ENCODE measurements at regions not wholly inside any gene's neighbourhood (a gene's known extent, or its start where the extent isn't known, plus 50 kb on each side); places are given as distances from the start of the nearest gene placed in this dataset.

DNA sequence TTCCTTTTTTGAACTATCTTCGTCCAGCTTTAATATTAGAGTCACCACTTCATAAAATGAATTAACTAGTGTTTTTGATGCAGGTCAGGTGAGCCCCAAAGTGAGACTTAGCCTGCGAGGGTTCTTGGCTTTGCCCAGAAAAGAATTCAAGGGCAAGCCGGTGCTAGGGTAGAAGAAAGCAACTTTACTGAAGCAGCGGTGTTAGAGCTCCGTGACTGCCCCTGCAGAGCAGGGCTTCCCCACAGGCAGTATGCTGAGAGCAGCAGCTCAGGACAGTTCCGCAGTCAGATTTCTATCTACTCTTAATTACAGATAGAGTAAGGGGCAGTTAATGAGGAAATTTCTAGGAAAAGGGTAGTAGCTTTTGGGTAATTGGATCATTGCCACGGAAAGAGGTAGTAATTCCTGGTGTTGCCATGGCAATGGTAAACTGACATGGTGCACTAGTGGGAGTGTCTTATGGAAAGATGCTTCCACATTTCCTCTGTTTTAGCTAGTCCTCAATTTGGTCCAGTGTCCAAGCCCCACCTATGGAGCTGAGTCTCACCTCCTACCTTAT lies 432.2 kb upstream of the ZNF507 start:
- no peak overlapping the region for H3K4me3 ChIP-seq
- H3K27ac ChIP-seq (replicated peaks in 1 of 4) = no peak overlapping the region
- 63% methylated on average over 7 of the region's 7 CpGs for WGBS
- intact Hi-C loops (cut with DNase I) = no loop called here
- peak; percentile 72 for DNase-seq (ENCODE audit: extremely low spot score)
- H3K27me3 ChIP-seq = no peaks in the 10 kb centered on the region
- no peak for TF ChIP-seq EP300 (IDR thresholded peaks at IDR 0.05)
- no peak for TF ChIP-seq POLR2A (IDR thresholded peaks at IDR 0.05; ENCODE audit: low read depth)
- TF ChIP-seq, protein P1, sequence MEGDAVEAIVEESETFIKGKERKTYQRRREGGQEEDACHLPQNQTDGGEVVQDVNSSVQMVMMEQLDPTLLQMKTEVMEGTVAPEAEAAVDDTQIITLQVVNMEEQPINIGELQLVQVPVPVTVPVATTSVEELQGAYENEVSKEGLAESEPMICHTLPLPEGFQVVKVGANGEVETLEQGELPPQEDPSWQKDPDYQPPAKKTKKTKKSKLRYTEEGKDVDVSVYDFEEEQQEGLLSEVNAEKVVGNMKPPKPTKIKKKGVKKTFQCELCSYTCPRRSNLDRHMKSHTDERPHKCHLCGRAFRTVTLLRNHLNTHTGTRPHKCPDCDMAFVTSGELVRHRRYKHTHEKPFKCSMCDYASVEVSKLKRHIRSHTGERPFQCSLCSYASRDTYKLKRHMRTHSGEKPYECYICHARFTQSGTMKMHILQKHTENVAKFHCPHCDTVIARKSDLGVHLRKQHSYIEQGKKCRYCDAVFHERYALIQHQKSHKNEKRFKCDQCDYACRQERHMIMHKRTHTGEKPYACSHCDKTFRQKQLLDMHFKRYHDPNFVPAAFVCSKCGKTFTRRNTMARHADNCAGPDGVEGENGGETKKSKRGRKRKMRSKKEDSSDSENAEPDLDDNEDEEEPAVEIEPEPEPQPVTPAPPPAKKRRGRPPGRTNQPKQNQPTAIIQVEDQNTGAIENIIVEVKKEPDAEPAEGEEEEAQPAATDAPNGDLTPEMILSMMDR (IDR thresholded peaks at IDR 0.05) = no peak
- TF ChIP-seq POLR2AphosphoS5 (IDR thresholded peaks at IDR 0.05) = no peak
- H3K9me3 ChIP-seq = no peaks in the 10 kb centered on the region
- H3K36me3 ChIP-seq = no peaks in the 10 kb centered on the region
- H3K4me1 ChIP-seq = no peaks in the 10 kb centered on the region

DNA sequence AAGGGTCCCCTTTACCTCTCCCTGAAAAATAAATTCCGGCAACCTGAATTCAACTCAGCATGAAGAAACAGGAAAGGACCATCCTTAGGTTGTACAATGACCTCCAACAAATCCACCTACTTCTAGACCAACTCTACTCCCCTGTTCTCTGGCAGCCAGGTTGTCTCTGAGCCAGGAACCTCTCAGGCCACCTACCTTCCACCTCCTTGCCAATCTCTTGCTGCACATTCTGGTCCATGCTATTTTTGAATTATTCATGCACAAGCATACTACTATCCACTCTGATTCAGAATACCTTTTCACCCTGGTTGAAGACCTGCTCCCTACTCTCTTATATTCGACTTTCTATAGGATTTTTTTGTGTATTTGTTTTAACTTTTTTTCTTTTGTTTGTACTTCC lies 415.0 kb upstream of the ZNF507 start:
- Histone ChIP-seq H3K4me1 (no peaks in the 10 kb centered on the region), H3K36me3 (no peaks in the 10 kb centered on the region), H3K4me3 (no peak overlapping the region), H3K9me3 (peaks cover 0 to 6% (median 0%) of the 10 kb centered on the region in 4 donors), H3K27ac (replicated peaks in 1 of 4) (no peak overlapping the region), H3K27me3 (no peaks in the 10 kb centered on the region)
- 87% methylated on average over 2 of the region's 2 CpGs for WGBS
- TF ChIP-seq EP300 (IDR thresholded peaks at IDR 0.05) (no peak), POLR2A (IDR thresholded peaks at IDR 0.05; ENCODE audit: low read depth) (no peak), POLR2AphosphoS5 (IDR thresholded peaks at IDR 0.05) (no peak)
- TF ChIP-seq, protein P1 (IDR thresholded peaks at IDR 0.05) = no peak
- intact Hi-C loops (cut with DNase I) = no loop called here
- DNase-seq (ENCODE audit: extremely low spot score) = no peak

DNA sequence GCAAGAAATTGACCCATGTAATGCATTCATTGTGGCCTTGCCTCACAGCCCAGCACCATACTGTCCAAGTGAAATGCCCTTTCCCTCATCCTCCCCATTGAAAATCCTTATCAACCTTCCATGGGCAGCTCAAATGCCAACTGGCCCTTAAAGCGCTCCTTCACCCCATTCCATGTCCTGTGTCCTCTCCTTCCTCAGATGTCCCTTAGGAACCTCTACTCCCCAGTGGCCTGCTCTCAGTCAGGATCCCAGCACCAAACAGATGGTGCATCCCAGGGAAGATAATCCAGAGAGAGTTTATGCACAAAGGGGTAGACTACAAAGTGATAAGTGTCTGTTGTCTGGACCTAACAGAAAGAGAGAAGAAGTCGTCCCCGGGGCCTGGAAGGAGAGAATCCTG lies 407.4 kb upstream of the ZNF507 start:
- TF ChIP-seq EP300 (IDR thresholded peaks at IDR 0.05) (no peak), POLR2AphosphoS5 (IDR thresholded peaks at IDR 0.05) (no peak), POLR2A (IDR thresholded peaks at IDR 0.05; ENCODE audit: low read depth) (no peak)
- TF ChIP-seq, protein P1 (IDR thresholded peaks at IDR 0.05) = no peak
- Histone ChIP-seq H3K36me3 (no peaks in the 10 kb centered on the region), H3K4me3 (no peak overlapping the region), H3K27ac (replicated peaks in 1 of 4) (no peak overlapping the region), H3K27me3 (no peaks in the 10 kb centered on the region), H3K4me1 (no peaks in the 10 kb centered on the region), H3K9me3 (no peaks in the 10 kb centered on the region)
- peak; percentile 62 for DNase-seq (ENCODE audit: extremely low spot score)
- intact Hi-C loops (cut with DNase I) = no loop called here
- WGBS = 74% methylated on average over 3 of the region's 3 CpGs

DNA sequence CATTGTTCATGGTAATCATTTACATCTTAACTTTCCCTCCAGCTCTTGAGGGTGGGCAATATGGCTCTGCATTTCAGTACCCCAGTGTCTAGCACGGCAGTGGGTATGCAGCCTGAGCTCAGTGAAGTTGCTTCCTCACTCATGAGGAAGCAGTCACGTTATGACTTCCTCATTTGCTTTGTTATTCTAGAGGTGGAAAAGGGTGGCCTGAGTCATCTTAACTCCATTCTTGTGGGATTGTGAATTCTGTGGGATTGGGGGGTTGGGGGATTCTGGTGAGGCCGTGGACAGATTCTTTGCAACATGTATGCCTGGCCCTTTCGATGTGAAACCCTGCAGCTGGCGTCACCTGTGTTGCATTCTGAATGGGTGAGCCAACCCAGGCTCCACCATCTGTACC lies 406.7 kb upstream of the ZNF507 start:
- intact Hi-C loops (cut with DNase I) = no loop called here
- no peak overlapping the region for H3K4me3 ChIP-seq
- WGBS = 80% methylated on average over 5 of the region's 5 CpGs
- DNase-seq (ENCODE audit: extremely low spot score) = no peak
- TF ChIP-seq POLR2AphosphoS5 (IDR thresholded peaks at IDR 0.05) = no peak
- TF ChIP-seq, protein P1 (IDR thresholded peaks at IDR 0.05) = no peak
- no peak for TF ChIP-seq EP300 (IDR thresholded peaks at IDR 0.05)
- TF ChIP-seq POLR2A (IDR thresholded peaks at IDR 0.05; ENCODE audit: low read depth) = no peak
- no peaks in the 10 kb centered on the region for H3K27me3 ChIP-seq
- H3K36me3 ChIP-seq = no peaks in the 10 kb centered on the region
- no peak overlapping the region for H3K27ac ChIP-seq (replicated peaks in 1 of 4)
- H3K9me3 ChIP-seq = no peaks in the 10 kb centered on the region
- H3K4me1 ChIP-seq = no peaks in the 10 kb centered on the region

DNA sequence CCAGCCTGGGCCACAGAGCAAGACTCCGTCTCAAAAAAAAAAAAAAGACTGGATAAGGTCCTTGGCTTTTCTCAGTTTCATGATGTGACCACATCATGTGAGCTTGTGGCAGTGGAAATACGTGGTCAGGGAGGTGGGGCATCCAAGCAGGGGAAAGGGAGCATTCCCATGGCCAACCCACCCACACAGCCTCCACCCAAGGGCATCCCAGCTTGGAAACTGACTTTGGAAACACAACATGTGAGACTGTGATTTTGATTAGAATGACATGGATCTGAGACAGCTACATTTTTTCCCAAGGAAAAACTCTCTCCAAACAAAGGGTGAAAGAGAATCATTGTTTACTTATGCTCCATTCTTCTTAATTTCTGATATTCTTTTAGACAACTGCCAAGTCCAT lies 405.0 kb upstream of the ZNF507 start:
- Histone ChIP-seq H3K36me3 (no peaks in the 10 kb centered on the region), H3K27me3 (no peaks in the 10 kb centered on the region), H3K4me1 (no peaks in the 10 kb centered on the region), H3K4me3 (no peak overlapping the region), H3K27ac (replicated peaks in 1 of 4) (no peak overlapping the region), H3K9me3 (no peaks in the 10 kb centered on the region)
- DNase-seq (ENCODE audit: extremely low spot score) = no peak
- intact Hi-C loops (cut with DNase I) = no loop called here
- no peak for TF ChIP-seq EP300 (IDR thresholded peaks at IDR 0.05)
- no peak for TF ChIP-seq POLR2AphosphoS5 (IDR thresholded peaks at IDR 0.05)
- TF ChIP-seq POLR2A (IDR thresholded peaks at IDR 0.05; ENCODE audit: low read depth) = no peak
- TF ChIP-seq, protein P1 (IDR thresholded peaks at IDR 0.05) = no peak
- 68% methylated on average over 2 of the region's 2 CpGs for WGBS

Measured in esophagus muscularis mucosa (tissue), 4 donors.